NCI-H146 treated with DMSO at 0.1 percent for 48 hours (cell line): ENCODE measurements at regions not wholly inside any gene's neighbourhood (a gene's known extent, or its start where the extent isn't known, plus 50 kb on each side); places are given as distances from the start of the nearest gene placed in this dataset.
"Not testable (repeated sequence)": the region's sequence is repeated elsewhere in the genome, so short reads cannot be mapped to it uniquely, and the experiment has no call there.

Experiments
- DNase-seq: peaks from one replicate; lab custom pipeline; 2025; ENCODE audit not compliant: unreplicated experiment; lab: John Stamatoyannopoulos, UW

- no peak for DNase-seq
These were observed 806.3 kb downstream of the DIPK2A start for GRCh38 chr3:144777906-144778305.

GRCh38 chr3:144791034-144791433 is 819.4 kb downstream of the DIPK2A start:
- DNase-seq = no peak

- DNase-seq = no peak
These were observed 830.3 kb downstream of the DIPK2A start for GRCh38 chr3:144801890-144802289.

- no peak for DNase-seq
These were observed 837.8 kb downstream of the DIPK2A start for GRCh38 chr3:144809380-144809779.

- no peak for DNase-seq
These were observed 838.5 kb downstream of the DIPK2A start for GRCh38 chr3:144810160-144810559.

- no peak for DNase-seq
These were observed 844.0 kb downstream of the DIPK2A start for GRCh38 chr3:144815655-144816054.

- DNase-seq = no peak
These were observed 844.7 kb downstream of the DIPK2A start for GRCh38 chr3:144816323-144816722.

- DNase-seq = no peak
These were observed 847.4 kb downstream of the DIPK2A start for GRCh38 chr3:144818973-144819372.

- not testable (repeated sequence) for DNase-seq
These were observed 848.6 kb downstream of the DIPK2A start for GRCh38 chr3:144820232-144820631.

- DNase-seq = no peak
These were observed 849.1 kb downstream of the DIPK2A start for GRCh38 chr3:144820726-144821125.

- DNase-seq = no peak
These were observed 850.0 kb downstream of the DIPK2A start for GRCh38 chr3:144821583-144821982.

GRCh38 chr3:144822671-144823070 is 851.0 kb downstream of the DIPK2A start:
- DNase-seq = no peak

GRCh38 chr3:144831955-144832716 is 860.5 kb downstream of the DIPK2A start:
- no peak for DNase-seq

- no peak for DNase-seq
These were observed 868.4 kb downstream of the DIPK2A start for GRCh38 chr3:144839991-144840390.

- DNase-seq = no peak
These were observed 869.2 kb downstream of the DIPK2A start for GRCh38 chr3:144840866-144841265.

GRCh38 chr3:144843099-144843498 is 871.5 kb downstream of the DIPK2A start:
- DNase-seq = no peak

GRCh38 chr3:144852999-144853398 is 881.4 kb downstream of the DIPK2A start:
- DNase-seq = no peak

- DNase-seq = not testable (repeated sequence)
These were observed 882.4 kb downstream of the DIPK2A start for GRCh38 chr3:144854020-144854419.

GRCh38 chr3:144859161-144859560 is 887.5 kb downstream of the DIPK2A start:
- no peak for DNase-seq

- no peak for DNase-seq
These were observed 893.0 kb downstream of the DIPK2A start for GRCh38 chr3:144864646-144865045.

- no peak for DNase-seq
These were observed 894.3 kb downstream of the DIPK2A start for GRCh38 chr3:144865948-144866347.

GRCh38 chr3:144866476-144866875 is 894.9 kb downstream of the DIPK2A start:
- no peak for DNase-seq

- no peak for DNase-seq
These were observed 896.9 kb downstream of the DIPK2A start for GRCh38 chr3:144868506-144868905.
